Anterior cingulate cortex (tissue), 58 donors: ENCODE measurements at regions not wholly inside any gene's neighbourhood (a gene's known extent, or its start where the extent isn't known, plus 50 kb on each side); places are given as distances from the start of the nearest gene placed in this dataset.

Experiments
- DNase-seq, 58 donors: peaks; one replicate each; lab custom pipeline; 2025; lab: John Stamatoyannopoulos, UW

GRCh38 chr17:79661292-79662041 is 50.6 kb upstream of the RBFOX3 start:
- DNase-seq: no peak
